B cell (primary cell): ENCODE measurements at regions not wholly inside any gene's neighbourhood (a gene's known extent, or its start where the extent isn't known, plus 50 kb on each side); places are given as distances from the start of the nearest gene placed in this dataset.
A peak's percentile ranks its signal among the peaks of the same experiment; 100 is the strongest.

Source experiments
- ATAC-seq: fragments of 200-7000 bp; cut with Tn5 transposase; one replicate; pipeline ENCODE4 v1.10.0; 2021; ENCODE audit warnings: low read depth, mild to moderate bottlenecking, moderate number of reproducible peaks, moderate library complexity
- CTCF ChIA-PET: fragments of 350-600 bp; sonication (Branson Sonifier 250); formaldehyde crosslinking; loops from one replicate; lab custom pipeline; 2021; ENCODE audit warnings: antibody characterized with exemption, inconsistent platforms; lab: Charles Lee
- POLR2A ChIA-PET: fragments of 350-600 bp; sonication (Branson Sonifier 250); formaldehyde crosslinking; loops from one replicate; lab custom pipeline; 2021; ENCODE audit warnings: antibody characterized with exemption; lab: Charles Lee
- DNase-seq: peaks from one replicate; pipeline ENCODE4 v3.0.0; 2013
- H2AFZ ChIP-seq: 2 replicates; pipeline ENCODE4 v1.6.1; 2012; ENCODE audit warnings: mild to moderate bottlenecking, low read depth, low read length; ENCODE audit not compliant: insufficient read depth, poor library complexity, severe bottlenecking
- H3K27ac ChIP-seq, 2 donors: 1 replicate in 1 of 2; 2 replicates in 1 of 2; pipeline ENCODE4 v1.5.1; 2012 to 2013; ENCODE audit warnings: low read length in 2 of 2, mild to moderate bottlenecking in 2 of 2, moderate library complexity in 1 of 2
- H3K27me3 ChIP-seq, 4 experiments: fragments of 200-600 bp in 1 of 4; sonication (generic) in 1 of 4; replicated peaks in 1 of 4; 1 replicate in 2 of 4; 2 replicates in 2 of 4; pipeline versions ENCODE4 v1.6.1 to v1.7.0; 2013 to 2016; ENCODE audit warnings: low read length in 3 of 4, mild to moderate bottlenecking in 2 of 4, mixed read lengths in 1 of 4, moderate library complexity in 1 of 4; ENCODE audit not compliant: insufficient read depth in 4 of 4, control insufficient read depth in 3 of 4; ENCODE audit errors: control extremely low read depth in 1 of 4
- H3K36me3 ChIP-seq, 2 experiments: replicated peaks in 1 of 2; 1 replicate in 1 of 2; 2 replicates in 1 of 2; pipeline versions ENCODE4 v1.6.1 to v1.7.1; 2013; ENCODE audit warnings: low read length in 1 of 2; ENCODE audit not compliant: insufficient read depth in 2 of 2, control insufficient read depth in 1 of 2; ENCODE audit errors: control extremely low read depth in 1 of 2, extremely low read depth in 1 of 2
- H3K4me1 ChIP-seq, 2 donors: fragments of 200-600 bp in 1 of 2; sonication (generic) in 1 of 2; 1 replicate in 1 of 2; 2 replicates in 1 of 2; pipeline versions ENCODE4 v1.5.1 to v1.6.1; 2013 to 2017; ENCODE audit warnings: low read length in 2 of 2; ENCODE audit not compliant: control insufficient read depth in 2 of 2, insufficient read depth in 2 of 2
- H3K4me2 ChIP-seq: replicated peaks from 2 replicates; pipeline ENCODE3; 2012; ENCODE audit warnings: mild to moderate bottlenecking, low read depth, low read length; ENCODE audit not compliant: poor library complexity, severe bottlenecking
- H3K4me3 ChIP-seq, 5 experiments: fragments of 200-600 bp in 1 of 5; sonication (generic) in 1 of 5; 1 replicate in 3 of 5; 2 replicates in 2 of 5; pipeline versions ENCODE4 v1.5.1 to v1.7.0; 2011 to 2016; ENCODE audit warnings: low read length in 4 of 5, mild to moderate bottlenecking in 4 of 5, low read depth in 2 of 5, control low read depth in 1 of 5, moderate library complexity in 1 of 5; ENCODE audit not compliant: insufficient read depth in 1 of 5; ENCODE audit errors: control extremely low read depth in 1 of 5, extremely low read depth in 1 of 5
- H3K79me2 ChIP-seq: fragments of 200-600 bp; sonication (generic); one replicate; pipeline ENCODE4 v1.6.0; 2016; ENCODE audit warnings: low read length; ENCODE audit not compliant: control insufficient read depth, insufficient read depth
- H3K9ac ChIP-seq: fragments of 200-600 bp; sonication (generic); 2 replicates; pipeline ENCODE4 v1.6.1; 2017; ENCODE audit warnings: mild to moderate bottlenecking, low read length, moderate library complexity
- H3K9me3 ChIP-seq, 3 donors: one replicate each; pipeline versions ENCODE4 v1.6.1 to v1.7.1; 2013; ENCODE audit warnings: low read length in 2 of 3; ENCODE audit not compliant: control insufficient read depth in 2 of 3, insufficient read depth in 1 of 3; ENCODE audit errors: control extremely low read depth in 1 of 3
- H4K20me1 ChIP-seq: 2 replicates; pipeline ENCODE4 v1.6.0; 2012; ENCODE audit warnings: mild to moderate bottlenecking, low read length; ENCODE audit not compliant: insufficient read depth, control insufficient read depth, poor library complexity, severe bottlenecking
- H3K27ac Mint-ChIP-seq: one replicate; pipeline ENCODE4 v1.8.0; 2021; ENCODE audit warnings: mixed read lengths
- H3K27me3 Mint-ChIP-seq: one replicate; pipeline ENCODE4 v1.8.0; 2021; ENCODE audit warnings: mixed read lengths
- H3K4me1 Mint-ChIP-seq: one replicate; pipeline ENCODE4 v1.8.0; 2021; ENCODE audit warnings: mixed read lengths
- H3K4me3 Mint-ChIP-seq: one replicate; pipeline ENCODE4 v1.8.0; 2021; ENCODE audit warnings: mixed read lengths
- H3K9me3 Mint-ChIP-seq: one replicate; pipeline ENCODE4 v1.8.0; 2022; ENCODE audit warnings: mixed read lengths; ENCODE audit not compliant: insufficient read depth
- EZH2 ChIP-seq: IDR thresholded peaks from 2 replicates; pipeline ENCODE4 v1.6.1; 2012; ENCODE audit warnings: borderline replicate concordance, low read depth, mild to moderate bottlenecking, moderate library complexity, low read length; ENCODE audit not compliant: insufficient read depth, poor library complexity, severe bottlenecking
- WGBS: methylation state at CpG from one replicate; pipeline ENCODE4 v1.1.5; 2013; ENCODE audit warnings: missing lambda C conversion rate; ENCODE audit not compliant: insufficient coverage; 5-methylcytosine and 5-hydroxymethylcytosine counted together
- intact Hi-C: fragments of 100-400 bp; cut with micrococcal nuclease; formaldehyde crosslinking; loops from one replicate; pipeline ENCODE4 v1.10.0; 2022
- TF ChIP-seq, protein P1 (sequence below): fragments of 200-600 bp; IDR thresholded peaks from one replicate; pipeline ENCODE4 v1.8.0; 2022; ENCODE audit warnings: antibody characterized with exemption, mild to moderate bottlenecking

DNA sequence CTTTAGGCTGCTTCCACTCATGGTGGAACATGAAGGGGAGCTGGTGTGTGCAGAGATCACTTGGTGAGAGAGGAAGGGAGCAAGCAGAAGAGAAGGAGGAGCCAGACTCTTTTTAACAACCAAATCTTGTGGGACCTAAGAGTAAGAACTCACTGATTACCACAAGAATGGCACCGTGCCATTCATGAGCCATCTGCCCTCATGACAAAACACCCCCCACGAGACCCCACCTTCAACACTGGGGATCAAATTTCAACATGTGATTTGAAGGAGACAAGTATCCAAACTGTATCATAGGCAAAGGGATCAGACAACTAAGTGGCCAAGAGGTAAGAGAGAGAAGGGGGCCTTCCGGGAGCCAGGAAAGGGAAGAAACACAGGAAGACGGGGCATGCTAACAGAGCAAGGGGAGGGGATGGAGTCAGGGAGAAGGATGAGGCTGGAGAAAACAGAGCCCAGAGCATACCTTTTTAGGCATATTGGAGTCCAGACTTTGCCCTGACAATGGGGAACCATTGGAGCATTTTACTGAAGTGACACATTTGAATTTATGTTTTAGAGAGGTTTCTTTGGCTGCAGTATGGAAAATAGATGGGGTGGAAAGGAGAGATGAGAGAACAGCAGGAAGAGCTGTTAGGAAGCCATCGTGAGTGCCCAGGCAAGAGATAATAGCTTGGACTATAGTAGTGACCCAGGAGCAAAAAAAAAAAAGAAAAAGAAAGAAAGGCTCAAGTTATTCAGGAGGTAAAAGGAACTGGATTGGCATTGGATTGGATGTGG lies 204.4 kb upstream of the NUDT4 start:
- H3K4me2 ChIP-seq = no peak overlapping the region
- H3K4me3 ChIP-seq = no peak overlapping the region
- H3K27ac Mint-ChIP-seq = no peak overlapping the region
- H3K4me1 ChIP-seq = peaks cover 24 to 27% of the 10 kb centered on the region in 2 donors
- intact Hi-C loops = no loop called here
- DNase-seq (no peak), ATAC-seq (no peak)
- no peaks in the 10 kb centered on the region for H3K9me3 ChIP-seq
- POLR2A ChIA-PET = no interaction called here
- H3K9ac ChIP-seq = no peak overlapping the region
- H3K27me3 ChIP-seq = no peaks in the 10 kb centered on the region
- no peaks in the 10 kb centered on the region for H3K36me3 ChIP-seq
- CTCF ChIA-PET = interaction anchor here (0.7 kb wide), 1 partner anchor 32 kb away, joined by 3 read pairs; no protein-coding TSS in a partner anchor
- H3K27me3 Mint-ChIP-seq = no peaks in the 10 kb centered on the region
- no peaks in the 10 kb centered on the region for H4K20me1 ChIP-seq
- H3K27ac ChIP-seq = no peak overlapping the region
- no peaks in the 10 kb centered on the region for H3K9me3 Mint-ChIP-seq
- TF ChIP-seq, protein P1, sequence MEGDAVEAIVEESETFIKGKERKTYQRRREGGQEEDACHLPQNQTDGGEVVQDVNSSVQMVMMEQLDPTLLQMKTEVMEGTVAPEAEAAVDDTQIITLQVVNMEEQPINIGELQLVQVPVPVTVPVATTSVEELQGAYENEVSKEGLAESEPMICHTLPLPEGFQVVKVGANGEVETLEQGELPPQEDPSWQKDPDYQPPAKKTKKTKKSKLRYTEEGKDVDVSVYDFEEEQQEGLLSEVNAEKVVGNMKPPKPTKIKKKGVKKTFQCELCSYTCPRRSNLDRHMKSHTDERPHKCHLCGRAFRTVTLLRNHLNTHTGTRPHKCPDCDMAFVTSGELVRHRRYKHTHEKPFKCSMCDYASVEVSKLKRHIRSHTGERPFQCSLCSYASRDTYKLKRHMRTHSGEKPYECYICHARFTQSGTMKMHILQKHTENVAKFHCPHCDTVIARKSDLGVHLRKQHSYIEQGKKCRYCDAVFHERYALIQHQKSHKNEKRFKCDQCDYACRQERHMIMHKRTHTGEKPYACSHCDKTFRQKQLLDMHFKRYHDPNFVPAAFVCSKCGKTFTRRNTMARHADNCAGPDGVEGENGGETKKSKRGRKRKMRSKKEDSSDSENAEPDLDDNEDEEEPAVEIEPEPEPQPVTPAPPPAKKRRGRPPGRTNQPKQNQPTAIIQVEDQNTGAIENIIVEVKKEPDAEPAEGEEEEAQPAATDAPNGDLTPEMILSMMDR = no peak
- no peak for TF ChIP-seq EZH2
- H3K79me2 ChIP-seq = no peaks in the 10 kb centered on the region
- peak overlapping the region; percentile 0 for H2AFZ ChIP-seq
- peaks cover 12% of the 10 kb centered on the region for H3K4me1 Mint-ChIP-seq
- H3K4me3 Mint-ChIP-seq = no peak overlapping the region
- WGBS = 87% methylated on average over 3 of the region's 5 CpGs

DNA sequence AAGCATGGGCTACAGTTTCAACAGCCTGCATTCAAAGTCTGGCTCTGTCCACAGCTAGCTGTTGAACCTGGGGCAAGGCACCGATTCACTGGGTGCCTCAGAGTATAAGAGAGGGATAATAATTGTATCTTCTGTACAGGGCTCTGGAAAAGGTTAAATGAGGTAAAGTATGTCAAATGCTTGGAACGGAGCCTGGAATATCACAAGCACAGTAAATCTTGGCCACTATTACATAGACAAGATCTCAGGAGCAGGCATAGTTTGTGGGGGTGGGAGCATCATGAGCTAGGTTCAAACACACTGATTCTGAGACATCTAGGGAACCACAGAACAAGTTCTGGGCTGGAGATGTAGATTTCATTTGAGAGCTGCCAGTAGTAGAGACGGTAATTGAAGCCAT lies 203.7 kb upstream of the NUDT4 start:
- ATAC-seq (no peak), DNase-seq (no peak)
- Histone ChIP-seq H3K4me1 (peaks cover 17 to 20% of the 10 kb centered on the region in 2 donors), H3K9ac (no peak overlapping the region), H3K4me3 (no peak overlapping the region), H4K20me1 (no peaks in the 10 kb centered on the region), H3K27ac (no peak overlapping the region), H3K27me3 (no peaks in the 10 kb centered on the region), H3K4me2 (no peak overlapping the region), H2AFZ (no peak overlapping the region), H3K9me3 (no peaks in the 10 kb centered on the region), H3K36me3 (no peaks in the 10 kb centered on the region), H3K79me2 (no peaks in the 10 kb centered on the region)
- ChIA-PET POLR2A (no interaction called here), CTCF (interaction anchor here (0.5 kb wide), 1 partner anchor 203 kb away, joined by 3 read pairs; the partner anchor contains the start of gene NUDT4)
- H3K27me3 Mint-ChIP-seq = no peaks in the 10 kb centered on the region
- intact Hi-C loops = no loop called here
- 100% methylated on average over 1 of the region's 3 CpGs for WGBS
- TF ChIP-seq, protein P1 = no peak
- no peak for TF ChIP-seq EZH2
- H3K9me3 Mint-ChIP-seq = no peaks in the 10 kb centered on the region
- H3K4me1 Mint-ChIP-seq = peaks cover 10% of the 10 kb centered on the region
- no peak overlapping the region for H3K4me3 Mint-ChIP-seq
- no peak overlapping the region for H3K27ac Mint-ChIP-seq
